A673 (cell line): ENCODE measurements at regions not wholly inside any gene's neighbourhood (a gene's known extent, or its start where the extent isn't known, plus 50 kb on each side); places are given as distances from the start of the nearest gene placed in this dataset.
A peak's percentile ranks its signal among the peaks of the same experiment; 100 is the strongest.

Experiments used
- BruUV-seq: library from RNA; stranded (reverse); fragments of 400-500 nt; replicated peaks from 2 replicates; lab custom pipeline; 2021; lab: Mats Ljungman, UMichigan
- CTCF ChIA-PET: fragments of 300-600 bp; sonication (Branson Sonifier 250); formaldehyde crosslinking; loops from one replicate; lab custom pipeline; 2022; ENCODE audit warnings: antibody characterized with exemption; lab: Charles Lee
- POLR2A ChIA-PET: fragments of 300-600 bp; sonication (Branson Sonifier 250); formaldehyde crosslinking; loops from one replicate; lab custom pipeline; 2022; ENCODE audit warnings: antibody characterized with exemption; ENCODE audit not compliant: low non-redundant PET; lab: Charles Lee
- DNase-seq: peaks from one replicate; pipeline ENCODE4 v3.0.0-alpha.2; 2015; ENCODE audit warnings: low spot score
- H3K27ac ChIP-seq: fragments of 200-600 bp; sonication (generic); 2 replicates; pipeline ENCODE4 v1.5.1; 2016; ENCODE audit warnings: mixed run types, low read depth, mild to moderate bottlenecking, mixed read lengths, antibody characterized with exemption, low read length; ENCODE audit not compliant: poor library complexity, severe bottlenecking
- H3K27me3 ChIP-seq: fragments of 200-600 bp; sonication (generic); replicated peaks from 2 replicates; pipeline ENCODE4 v1.6.1; 2017; ENCODE audit warnings: mixed run types, low read depth, mild to moderate bottlenecking, mixed read lengths, antibody characterized with exemption, low read length; ENCODE audit not compliant: insufficient read depth, poor library complexity
- H3K36me3 ChIP-seq: fragments of 200-600 bp; sonication (generic); 2 replicates; pipeline ENCODE4 v1.6.1; 2016; ENCODE audit warnings: mixed run types, mild to moderate bottlenecking, mixed read lengths, antibody characterized with exemption, low read length; ENCODE audit not compliant: insufficient read depth, poor library complexity, severe bottlenecking
- H3K4me1 ChIP-seq: fragments of 200-600 bp; sonication (generic); 2 replicates; pipeline ENCODE4 v1.6.1; 2017; ENCODE audit warnings: mixed run types, mild to moderate bottlenecking, mixed read lengths, antibody characterized with exemption, low read length; ENCODE audit not compliant: insufficient read depth, poor library complexity, severe bottlenecking
- H3K4me3 ChIP-seq: fragments of 200-600 bp; sonication (generic); 2 replicates; pipeline ENCODE4 v1.5.1; 2016; ENCODE audit warnings: low read depth, mixed run types, mild to moderate bottlenecking, mixed read lengths, low read length; ENCODE audit not compliant: poor library complexity, severe bottlenecking
- H3K9me3 ChIP-seq: fragments of 200-600 bp; sonication (generic); 2 replicates; pipeline ENCODE4 v1.6.1; 2016; ENCODE audit warnings: mixed run types, low read depth, mild to moderate bottlenecking, mixed read lengths, antibody characterized with exemption, low read length; ENCODE audit not compliant: poor library complexity, severe bottlenecking
- CTCF ChIP-seq: fragments of 300-800, 200-600 bp; sonication (generic); conservative IDR thresholded peaks from 2 replicates; pipeline ENCODE4 v1.5.1; 2017; ENCODE audit warnings: low read depth, mild to moderate bottlenecking, antibody characterized with exemption, low read length, moderate library complexity, mixed read lengths
- EZH2 ChIP-seq: fragments of 200-600 bp; sonication (generic); IDR thresholded peaks from 2 replicates; pipeline ENCODE4 v1.6.1; 2017; ENCODE audit warnings: borderline replicate concordance, low read depth, mild to moderate bottlenecking, mixed read lengths, antibody characterized with exemption, low read length; ENCODE audit not compliant: poor library complexity, severe bottlenecking
- intact Hi-C: fragments of 100-400 bp; cut with micrococcal nuclease; formaldehyde crosslinking; loops from one replicate; pipeline ENCODE4 v1.10.0; 2022; ENCODE audit not compliant: unreplicated experiment

- BruUV-seq, result no TSS peak
- H3K27ac ChIP-seq, result no peak overlapping the region
- no peak overlapping the region for H3K4me3 ChIP-seq
- H3K9me3 ChIP-seq, result no peaks in the 10 kb centered on the region
- POLR2A ChIA-PET, result no interaction called here
- no peak for DNase-seq
- no peaks in the 10 kb centered on the region for H3K4me1 ChIP-seq
- H3K27me3 ChIP-seq, result no peaks in the 10 kb centered on the region
- intact Hi-C loops, result no loop called here
- CTCF ChIA-PET, result no interaction called here
- TF ChIP-seq CTCF (no peak), EZH2 (no peak)
- H3K36me3 ChIP-seq, result no peaks in the 10 kb centered on the region
Observed at GRCh38 chr10:90424730-90425129, 433.1 kb downstream of the HTR7 start.

GRCh38 chr10:90430186-90430585 is 427.7 kb downstream of the HTR7 start:
- Histone ChIP-seq H3K4me1 (no peaks in the 10 kb centered on the region), H3K36me3 (no peaks in the 10 kb centered on the region), H3K27ac (no peak overlapping the region), H3K27me3 (no peaks in the 10 kb centered on the region), H3K9me3 (no peaks in the 10 kb centered on the region), H3K4me3 (no peak overlapping the region)
- no peak for DNase-seq
- intact Hi-C loops, result no loop called here
- TF ChIP-seq EZH2, result no peak
- no peak for TF ChIP-seq CTCF
- no TSS peak for BruUV-seq
- CTCF ChIA-PET, result no interaction called here
- POLR2A ChIA-PET, result no interaction called here

- no TSS peak for BruUV-seq
- H3K4me1 ChIP-seq, result no peaks in the 10 kb centered on the region
Observed at GRCh38 chr10:90432866-90433265, 425.0 kb downstream of the HTR7 start.

More at GRCh38 chr10:90432866-90433265, 425.0 kb downstream of the HTR7 start:
- no peak for TF ChIP-seq EZH2
- no peak for TF ChIP-seq CTCF
- ChIA-PET POLR2A (no interaction called here), CTCF (no interaction called here)
- DNase-seq, result peak; percentile 35
- Histone ChIP-seq H3K36me3 (no peaks in the 10 kb centered on the region), H3K27ac (no peak overlapping the region), H3K4me3 (no peak overlapping the region), H3K9me3 (no peaks in the 10 kb centered on the region), H3K27me3 (no peaks in the 10 kb centered on the region)
- intact Hi-C loops, result no loop called here
